HEK293 (cell line): ENCODE measurements at regions not wholly inside any gene's neighbourhood (a gene's known extent, or its start where the extent isn't known, plus 50 kb on each side); places are given as distances from the start of the nearest gene placed in this dataset.

Experiments
- CTCF ChIA-PET: fragments of 350-600 bp; formaldehyde crosslinking; extraction: SDS; loops from one replicate; lab custom pipeline; 2021; ENCODE audit warnings: antibody characterized with exemption; lab: Yijun Ruan, JAX
- POLR2A ChIA-PET: fragments of 300-600 bp; formaldehyde crosslinking; extraction: SDS; loops from one replicate; lab custom pipeline; 2020; ENCODE audit warnings: antibody characterized with exemption, inconsistent platforms; lab: Yijun Ruan, JAX
- H3K27ac ChIP-seq: fragments of 200-500 bp; sonication (Bioruptor generic); 2 replicates; pipeline ENCODE4 v1.5.1; 2014; ENCODE audit warnings: low read depth, low read length, control low read depth, inconsistent platforms; ENCODE audit errors: extremely low read depth
- H3K36me3 ChIP-seq, 2 experiments: fragments of 200-500 bp in 1 of 2; sonication (Bioruptor generic) in 1 of 2; 1 replicate in 1 of 2; 2 replicates in 1 of 2; pipeline ENCODE4 v1.5.1; 2014 to 2017; ENCODE audit warnings: inconsistent platforms in 2 of 2, low read length in 2 of 2; ENCODE audit not compliant: control insufficient read depth in 2 of 2, insufficient read depth in 1 of 2
- H3K4me1 ChIP-seq: fragments of 200-500 bp; sonication (Bioruptor generic); 2 replicates; pipeline ENCODE4 v1.5.1; 2014; ENCODE audit warnings: mild to moderate bottlenecking, low read length, inconsistent platforms; ENCODE audit not compliant: control insufficient read depth, insufficient read depth
- H3K4me3 ChIP-seq: 2 replicates; pipeline ENCODE4 v1.5.1; 2011; ENCODE audit warnings: low read depth, mild to moderate bottlenecking, control low read depth, low read length, moderate library complexity
- H3K9me3 ChIP-seq: fragments of 200-500 bp; sonication (Bioruptor generic); 2 replicates; pipeline ENCODE4 v1.5.1; 2014; ENCODE audit warnings: low read depth, low read length, inconsistent platforms; ENCODE audit not compliant: control insufficient read depth, insufficient read depth
- BCL11B ChIP-seq: fragments of 450-650 bp; formaldehyde crosslinking; IDR thresholded peaks from 2 replicates; pipeline ENCODE4 v1.5.1; 2016; ENCODE audit warnings: low read depth, missing biosample characterization, missing genetic modification characterization
- FEZF1 ChIP-seq: fragments of 450-650 bp; formaldehyde crosslinking; IDR thresholded peaks from 2 replicates; pipeline ENCODE4 v1.5.1; 2016; ENCODE audit warnings: missing biosample characterization, missing genetic modification characterization
- HOXD13 ChIP-seq: sonication (generic); formaldehyde crosslinking; IDR thresholded peaks from 2 replicates; pipeline ENCODE4 v1.8.0; 2022; ENCODE audit warnings: missing genetic modification reagents, borderline replicate concordance
- MYNN ChIP-seq: fragments of 450-650 bp; formaldehyde crosslinking; IDR thresholded peaks from 2 replicates; pipeline ENCODE4 v1.5.1; 2016; ENCODE audit warnings: missing biosample characterization, missing genetic modification characterization, borderline replicate concordance
- MZF1 ChIP-seq: fragments of 450-650 bp; formaldehyde crosslinking; IDR thresholded peaks from 2 replicates; pipeline ENCODE4 v1.5.1; 2017; ENCODE audit warnings: missing biosample characterization, missing genetic modification characterization, borderline replicate concordance
- SALL2 ChIP-seq: fragments of 450-650 bp; formaldehyde crosslinking; IDR thresholded peaks from 2 replicates; pipeline ENCODE4 v1.5.0; 2017; ENCODE audit warnings: missing biosample characterization, mild to moderate bottlenecking, missing genetic modification characterization, borderline replicate concordance
- ZNF133 ChIP-seq: fragments of 450-650 bp; formaldehyde crosslinking; IDR thresholded peaks from 2 replicates; pipeline ENCODE4 v1.5.1; 2016; ENCODE audit warnings: missing biosample characterization, missing genetic modification characterization
- ZNF157 ChIP-seq: fragments of 450-650 bp; formaldehyde crosslinking; IDR thresholded peaks from 2 replicates; pipeline ENCODE4 v1.5.1; 2016; ENCODE audit warnings: missing biosample characterization, missing genetic modification characterization
- ZNF18 ChIP-seq: fragments of 450-650 bp; formaldehyde crosslinking; IDR thresholded peaks from 2 replicates; pipeline ENCODE4 v1.5.1; 2016; ENCODE audit warnings: missing biosample characterization, missing genetic modification characterization
- ZNF184 ChIP-seq: fragments of 450-650 bp; IDR thresholded peaks from 2 replicates; pipeline ENCODE4 v1.5.1; 2018; ENCODE audit warnings: missing biosample characterization, mild to moderate bottlenecking, missing genetic modification characterization
- ZNF214 ChIP-seq: fragments of 450-650 bp; formaldehyde crosslinking; IDR thresholded peaks from 2 replicates; pipeline ENCODE4 v1.5.1; 2017; ENCODE audit warnings: missing biosample characterization, mild to moderate bottlenecking, missing genetic modification characterization, borderline replicate concordance
- ZNF366 ChIP-seq: fragments of 450-650 bp; formaldehyde crosslinking; conservative IDR thresholded peaks from 2 replicates; pipeline ENCODE4 v1.5.1; 2016; ENCODE audit warnings: missing biosample characterization, missing genetic modification characterization
- ZNF510 ChIP-seq: fragments of 450-650 bp; formaldehyde crosslinking; IDR thresholded peaks from 2 replicates; pipeline ENCODE4 v1.5.1; 2018; ENCODE audit warnings: mild to moderate bottlenecking, missing genetic modification characterization, missing biosample characterization; ENCODE audit not compliant: insufficient replicate concordance
- ZNF513 ChIP-seq: fragments of 450-650 bp; IDR thresholded peaks from 2 replicates; pipeline ENCODE4 v1.5.1; 2018; ENCODE audit warnings: missing biosample characterization, missing genetic modification characterization
- ZNF529 ChIP-seq: fragments of 450-650 bp; formaldehyde crosslinking; IDR thresholded peaks from 2 replicates; pipeline ENCODE4 v1.5.1; 2017; ENCODE audit warnings: missing genetic modification characterization, missing biosample characterization; ENCODE audit not compliant: insufficient replicate concordance
- ZNF629 ChIP-seq: fragments of 450-650 bp; formaldehyde crosslinking; IDR thresholded peaks from 2 replicates; pipeline ENCODE4 v1.5.1; 2017; ENCODE audit warnings: missing biosample characterization, missing genetic modification characterization
- ZNF654 ChIP-seq: fragments of 450-650 bp; formaldehyde crosslinking; IDR thresholded peaks from 2 replicates; pipeline ENCODE4 v1.5.1; 2016; ENCODE audit warnings: low read depth, missing biosample characterization, missing genetic modification characterization
- ZNF658 ChIP-seq: fragments of 450-650 bp; formaldehyde crosslinking; IDR thresholded peaks from 2 replicates; pipeline ENCODE4; 2016; ENCODE audit warnings: missing biosample characterization, missing genetic modification characterization
- ZNF660 ChIP-seq: fragments of 450-650 bp; IDR thresholded peaks from 2 replicates; pipeline ENCODE4 v1.5.1; 2018; ENCODE audit warnings: missing biosample characterization, mild to moderate bottlenecking, missing genetic modification characterization
- ZNF670 ChIP-seq: fragments of 450-650 bp; formaldehyde crosslinking; IDR thresholded peaks from 2 replicates; pipeline ENCODE4 v1.5.1; 2016; ENCODE audit warnings: missing biosample characterization, missing genetic modification characterization, low read depth
- ZNF701 ChIP-seq: fragments of 450-650 bp; formaldehyde crosslinking; IDR thresholded peaks from 2 replicates; pipeline ENCODE4 v1.5.1; 2016; ENCODE audit warnings: missing biosample characterization, missing genetic modification characterization
- ZNF768 ChIP-seq: fragments of 450-650 bp; formaldehyde crosslinking; IDR thresholded peaks from 2 replicates; pipeline ENCODE4 v1.5.1; 2018; ENCODE audit warnings: missing biosample characterization, mild to moderate bottlenecking, missing genetic modification characterization
- ZNF777 ChIP-seq: fragments of 450-650 bp; formaldehyde crosslinking; IDR thresholded peaks from 2 replicates; pipeline ENCODE4 v1.5.1; 2017; ENCODE audit warnings: missing biosample characterization, missing genetic modification characterization, borderline replicate concordance
- ZNF830 ChIP-seq: fragments of 450-650 bp; IDR thresholded peaks from 2 replicates; pipeline ENCODE4 v1.5.0; 2018; ENCODE audit warnings: missing biosample characterization, missing genetic modification characterization, low read depth, mild to moderate bottlenecking, moderate library complexity
- TF ChIP-seq, protein P1 (sequence below): fragments of 450-650 bp; formaldehyde crosslinking; IDR thresholded peaks from 2 replicates; pipeline ENCODE4 v1.5.1; 2016; ENCODE audit warnings: missing biosample characterization, missing genetic modification characterization, low read depth
- TF ChIP-seq, protein P2 (sequence below): fragments of 450-650 bp; formaldehyde crosslinking; IDR thresholded peaks from 2 replicates; pipeline ENCODE4 v1.5.1; 2016; ENCODE audit warnings: missing biosample characterization, missing genetic modification characterization
- TF ChIP-seq, protein P3 (sequence below): fragments of 450-650 bp; formaldehyde crosslinking; IDR thresholded peaks from 2 replicates; pipeline ENCODE4 v1.5.1; 2017; ENCODE audit warnings: missing biosample characterization, mild to moderate bottlenecking, missing genetic modification characterization, moderate library complexity

DNA sequence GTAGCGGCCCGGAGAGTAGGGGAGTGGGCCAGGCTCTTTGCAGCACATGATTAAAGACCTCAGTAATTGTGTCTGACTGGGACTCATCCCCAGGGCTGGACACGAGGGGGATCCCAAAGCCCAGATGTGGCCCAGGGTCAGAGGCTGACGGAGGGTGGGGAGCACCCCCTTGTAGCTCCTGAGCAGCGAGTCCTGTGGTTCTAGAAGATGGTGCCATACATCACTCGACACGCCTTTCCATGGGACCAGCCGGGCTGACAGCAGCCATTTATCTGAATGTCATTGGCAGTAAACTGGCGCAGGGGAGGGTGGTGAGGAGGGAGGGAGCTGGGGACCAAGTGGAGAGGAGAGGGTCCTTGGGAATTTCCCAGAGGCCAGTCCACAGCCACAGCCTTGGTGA is 65.1 kb upstream of the FAM222A start:
- TF ChIP-seq MYNN (tag by site-specific recombination) (no peak), ZNF629 (no peak), ZNF660 (tag by site-specific recombination) (no peak), ZNF658 (tag by site-specific recombination) (no peak), ZNF184 (tag by site-specific recombination) (no peak), ZNF830 (no peak)
- H3K9me3 ChIP-seq = no peaks in the 10 kb centered on the region
- no peaks in the 10 kb centered on the region for H3K4me1 ChIP-seq
- ChIA-PET CTCF (interaction anchor here (0.7 kb wide), 1 partner anchor 75 kb away, joined by 3 read pairs; the partner anchor contains the start of gene MVK), POLR2A (no interaction called here)
- H3K4me3 ChIP-seq = no peak overlapping the region
- no peaks in the 10 kb centered on the region for H3K36me3 ChIP-seq
- no peak overlapping the region for H3K27ac ChIP-seq

DNA sequence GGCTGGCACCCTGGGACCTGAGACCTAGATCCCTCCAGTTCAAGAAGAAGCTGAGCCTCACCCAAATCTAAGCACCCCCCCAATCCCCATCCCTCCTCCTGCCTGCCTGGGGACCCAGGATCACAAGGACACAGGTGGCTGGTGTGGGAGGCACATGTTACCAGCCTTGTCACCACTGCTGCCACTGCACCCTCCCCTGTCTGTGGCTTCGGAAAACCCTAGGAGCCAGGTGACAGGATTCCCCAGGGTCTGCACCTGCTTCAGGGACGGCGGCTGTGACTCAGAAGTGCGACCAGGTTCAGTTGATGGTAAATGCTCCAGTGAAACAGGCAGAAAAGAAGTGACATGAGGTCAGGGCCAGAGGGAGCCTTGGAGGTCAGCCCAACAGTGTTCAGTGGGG is 62.8 kb upstream of the FAM222A start:
- no peaks in the 10 kb centered on the region for H3K36me3 ChIP-seq
- no peaks in the 10 kb centered on the region for H3K9me3 ChIP-seq
- no peak for TF ChIP-seq ZNF366 (tag by site-specific recombination)
- TF ChIP-seq ZNF670 (tag by site-specific recombination) = no peak
- TF ChIP-seq BCL11B (tag by site-specific recombination) = no peak
- TF ChIP-seq ZNF777 = no peak
- TF ChIP-seq, protein P1, sequence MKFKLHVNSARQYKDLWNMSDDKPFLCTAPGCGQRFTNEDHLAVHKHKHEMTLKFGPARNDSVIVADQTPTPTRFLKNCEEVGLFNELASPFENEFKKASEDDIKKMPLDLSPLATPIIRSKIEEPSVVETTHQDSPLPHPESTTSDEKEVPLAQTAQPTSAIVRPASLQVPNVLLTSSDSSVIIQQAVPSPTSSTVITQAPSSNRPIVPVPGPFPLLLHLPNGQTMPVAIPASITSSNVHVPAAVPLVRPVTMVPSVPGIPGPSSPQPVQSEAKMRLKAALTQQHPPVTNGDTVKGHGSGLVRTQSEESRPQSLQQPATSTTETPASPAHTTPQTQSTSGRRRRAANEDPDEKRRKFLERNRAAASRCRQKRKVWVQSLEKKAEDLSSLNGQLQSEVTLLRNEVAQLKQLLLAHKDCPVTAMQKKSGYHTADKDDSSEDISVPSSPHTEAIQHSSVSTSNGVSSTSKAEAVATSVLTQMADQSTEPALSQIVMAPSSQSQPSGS (tag by site-specific recombination) = no peak
- TF ChIP-seq ZNF133 (tag by site-specific recombination) = no peak
- TF ChIP-seq ZNF529 (tag by site-specific recombination) = no peak
- no peak for TF ChIP-seq FEZF1
- H3K4me1 ChIP-seq = no peaks in the 10 kb centered on the region
- POLR2A ChIA-PET = no interaction called here
- no peak overlapping the region for H3K4me3 ChIP-seq
- H3K27ac ChIP-seq = no peak overlapping the region
- CTCF ChIA-PET = no interaction called here

DNA sequence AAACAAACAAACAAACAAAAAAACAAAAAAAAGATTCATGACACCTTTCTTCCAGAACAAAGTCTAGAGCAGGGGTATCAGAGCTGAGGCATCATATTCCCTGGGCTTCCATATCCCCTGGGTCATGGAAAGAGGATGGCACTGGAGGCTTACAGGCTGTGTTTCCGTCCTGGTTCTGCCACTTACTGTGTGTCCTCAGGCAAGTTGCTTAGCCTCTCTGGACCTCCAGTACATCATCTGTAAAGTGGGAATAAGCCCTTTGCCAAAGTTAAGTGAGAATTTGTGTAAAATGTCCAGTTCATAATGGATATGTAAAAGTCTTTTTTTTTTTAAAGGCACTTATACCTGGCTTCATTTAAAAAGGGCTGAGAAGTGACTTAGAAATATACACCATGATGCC is 62.0 kb upstream of the FAM222A start:
- Histone ChIP-seq H3K4me1 (no peaks in the 10 kb centered on the region), H3K9me3 (no peaks in the 10 kb centered on the region), H3K27ac (no peak overlapping the region), H3K36me3 (no peaks in the 10 kb centered on the region), H3K4me3 (no peak overlapping the region)
- ChIA-PET CTCF (no interaction called here), POLR2A (no interaction called here)
- TF ChIP-seq SALL2 (tag by site-specific recombination) = no peak
- TF ChIP-seq ZNF513 (tag by site-specific recombination) = no peak
- TF ChIP-seq, protein P2, sequence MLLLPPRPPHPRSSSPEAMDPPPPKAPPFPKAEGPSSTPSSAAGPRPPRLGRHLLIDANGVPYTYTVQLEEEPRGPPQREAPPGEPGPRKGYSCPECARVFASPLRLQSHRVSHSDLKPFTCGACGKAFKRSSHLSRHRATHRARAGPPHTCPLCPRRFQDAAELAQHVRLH (tag by site-specific recombination) = no peak
- no peak for TF ChIP-seq ZNF768 (tag by site-specific recombination)
- TF ChIP-seq, protein P3, sequence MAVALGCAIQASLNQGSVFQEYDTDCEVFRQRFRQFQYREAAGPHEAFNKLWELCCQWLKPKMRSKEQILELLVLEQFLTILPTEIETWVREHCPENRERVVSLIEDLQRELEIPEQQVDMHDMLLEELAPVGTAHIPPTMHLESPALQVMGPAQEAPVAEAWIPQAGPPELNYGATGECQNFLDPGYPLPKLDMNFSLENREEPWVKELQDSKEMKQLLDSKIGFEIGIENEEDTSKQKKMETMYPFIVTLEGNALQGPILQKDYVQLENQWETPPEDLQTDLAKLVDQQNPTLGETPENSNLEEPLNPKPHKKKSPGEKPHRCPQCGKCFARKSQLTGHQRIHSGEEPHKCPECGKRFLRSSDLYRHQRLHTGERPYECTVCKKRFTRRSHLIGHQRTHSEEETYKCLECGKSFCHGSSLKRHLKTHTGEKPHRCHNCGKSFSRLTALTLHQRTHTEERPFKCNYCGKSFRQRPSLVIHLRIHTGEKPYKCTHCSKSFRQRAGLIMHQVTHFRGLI = no peak
- no peak for TF ChIP-seq ZNF157
- no peak for TF ChIP-seq MZF1 (tag by site-specific recombination)
- no peak for TF ChIP-seq HOXD13 (CRISPR knock-in tag)
- TF ChIP-seq ZNF510 = no peak
- no peak for TF ChIP-seq ZNF701 (tag by site-specific recombination)
- no peak for TF ChIP-seq ZNF654
- TF ChIP-seq ZNF214 = no peak
- no peak for TF ChIP-seq ZNF18
